Testis (tissue), 2 donors: ENCODE measurements at regions not wholly inside any gene's neighbourhood (a gene's known extent, or its start where the extent isn't known, plus 50 kb on each side); places are given as distances from the start of the nearest gene placed in this dataset.

Source experiments
- DNase-seq: peaks from one replicate; pipeline ENCODE4 v3.0.0-alpha.2; 2019
- H3K27ac ChIP-seq, 2 donors: fragments of 200-600 bp; sonication (generic); one replicate each; pipeline ENCODE4 v1.5.1; 2019
- H3K27me3 ChIP-seq: fragments of 200-600 bp; sonication (generic); one replicate; pipeline ENCODE4 v1.5.1; 2019
- H3K36me3 ChIP-seq: fragments of 200-600 bp; sonication (generic); one replicate; pipeline ENCODE4 v1.5.1; 2017; ENCODE audit warnings: low read depth; ENCODE audit errors: missing control alignments
- H3K4me1 ChIP-seq: fragments of 200-600 bp; sonication (generic); one replicate; pipeline ENCODE4 v1.5.1; 2019
- H3K4me3 ChIP-seq, 2 donors: fragments of 200-600 bp; sonication (generic); one replicate each; pipeline ENCODE4 v1.5.1; 2017 to 2019
- H3K9me3 ChIP-seq: fragments of 200-600 bp; sonication (generic); one replicate; pipeline ENCODE4 v1.5.1; 2017
- CTCF ChIP-seq, 3 experiments: fragments of 450-650 bp in 2 of 3; fragments of 200-600 bp in 1 of 3; sonication (generic) in 1 of 3; IDR thresholded peaks; one replicate each; pipeline ENCODE4 v1.5.1; 2016 to 2019; ENCODE audit warnings: antibody characterized with exemption in 3 of 3, mild to moderate bottlenecking in 2 of 3, moderate library complexity in 1 of 3
- POLR2A ChIP-seq: fragments of 450-650 bp; IDR thresholded peaks from one replicate; pipeline ENCODE4 v1.6.1; 2017; ENCODE audit warnings: antibody characterized with exemption, mild to moderate bottlenecking, moderate library complexity
- WGBS, 2 donors: methylation state at CpG; one replicate each; pipeline ENCODE4 v1.1.5; 2018; 5-methylcytosine and 5-hydroxymethylcytosine counted together
- intact Hi-C: fragments of 100-400 bp; cut with DNase I; formaldehyde crosslinking; loops from one replicate; pipeline ENCODE4 v1.15.1; 2023; ENCODE audit warnings: low total_unique reads

GRCh38 chr12:105729926-105730325 lies 399.4 kb downstream of the C12orf75 start:
- Histone ChIP-seq H3K27me3 (no peaks in the 10 kb centered on the region), H3K4me3 (no peak overlapping the region), H3K27ac (no peak overlapping the region), H3K9me3 (no peaks in the 10 kb centered on the region), H3K4me1 (no peaks in the 10 kb centered on the region), H3K36me3 (no peaks in the 10 kb centered on the region)
- intact Hi-C loops = no loop called here
- no peak for DNase-seq
- TF ChIP-seq CTCF (IDR thresholded peaks at IDR 0.05) (no peak), POLR2A (no peak)

GRCh38 chr12:105733579-105733978 lies 403.1 kb downstream of the C12orf75 start:
- no peak overlapping the region for H3K27ac ChIP-seq
- 61 to 89% methylated on average over 1 of the region's 1 CpG for WGBS, 2 donors
- DNase-seq = no peak
- H3K4me3 ChIP-seq = no peak overlapping the region
- no peaks in the 10 kb centered on the region for H3K36me3 ChIP-seq
- no peaks in the 10 kb centered on the region for H3K27me3 ChIP-seq
- H3K4me1 ChIP-seq = no peaks in the 10 kb centered on the region
- H3K9me3 ChIP-seq = no peaks in the 10 kb centered on the region
- TF ChIP-seq POLR2A = no peak
- no peak for TF ChIP-seq CTCF (IDR thresholded peaks at IDR 0.05)
- intact Hi-C loops = no loop called here

GRCh38 chr12:105736498-105736897 lies 402.3 kb downstream of the NUAK1 start:
- WGBS, 2 donors = 74 to 78% methylated on average over 5 of the region's 5 CpGs
- Histone ChIP-seq H3K27ac (no peak overlapping the region), H3K36me3 (no peaks in the 10 kb centered on the region), H3K4me1 (peaks cover 7% of the 10 kb centered on the region), H3K9me3 (no peaks in the 10 kb centered on the region), H3K4me3 (no peak overlapping the region), H3K27me3 (no peaks in the 10 kb centered on the region)
- intact Hi-C loops = no loop called here
- TF ChIP-seq POLR2A (no peak), CTCF (IDR thresholded peaks at IDR 0.05) (no peak)
- no peak for DNase-seq

GRCh38 chr12:105738051-105738450 lies 400.7 kb downstream of the NUAK1 start:
- H3K4me1 ChIP-seq = peaks cover 8% of the 10 kb centered on the region
- TF ChIP-seq CTCF (IDR thresholded peaks at IDR 0.05) (no peak), POLR2A (no peak)
- WGBS, 2 donors = 70 to 72% methylated on average over 9 of the region's 9 CpGs
- H3K27ac ChIP-seq = peak overlapping the region in 1 of 2 donors; percentile 35
- no peaks in the 10 kb centered on the region for H3K27me3 ChIP-seq
- intact Hi-C loops = no loop called here
- no peak overlapping the region for H3K4me3 ChIP-seq
- no peaks in the 10 kb centered on the region for H3K36me3 ChIP-seq
- H3K9me3 ChIP-seq = no peaks in the 10 kb centered on the region
- DNase-seq = no peak

GRCh38 chr12:105740369-105740768 lies 398.4 kb downstream of the NUAK1 start:
- 74 to 87% methylated on average over 2 of the region's 2 CpGs for WGBS, 2 donors
- no peak for TF ChIP-seq POLR2A
- TF ChIP-seq CTCF (IDR thresholded peaks at IDR 0.05) = no peak

More at GRCh38 chr12:105740369-105740768, 398.4 kb downstream of the NUAK1 start:
- Histone ChIP-seq H3K4me1 (peaks cover 8% of the 10 kb centered on the region), H3K9me3 (no peaks in the 10 kb centered on the region), H3K27ac (no peak overlapping the region), H3K27me3 (no peaks in the 10 kb centered on the region), H3K36me3 (no peaks in the 10 kb centered on the region), H3K4me3 (no peak overlapping the region)
- intact Hi-C loops = no loop called here
- DNase-seq = no peak
